ENCODE measurements at regions not wholly inside any gene's neighbourhood (a gene's known extent, or its start where the extent isn't known, plus 50 kb on each side); places are given as distances from the start of the nearest gene placed in this dataset.

DNA sequence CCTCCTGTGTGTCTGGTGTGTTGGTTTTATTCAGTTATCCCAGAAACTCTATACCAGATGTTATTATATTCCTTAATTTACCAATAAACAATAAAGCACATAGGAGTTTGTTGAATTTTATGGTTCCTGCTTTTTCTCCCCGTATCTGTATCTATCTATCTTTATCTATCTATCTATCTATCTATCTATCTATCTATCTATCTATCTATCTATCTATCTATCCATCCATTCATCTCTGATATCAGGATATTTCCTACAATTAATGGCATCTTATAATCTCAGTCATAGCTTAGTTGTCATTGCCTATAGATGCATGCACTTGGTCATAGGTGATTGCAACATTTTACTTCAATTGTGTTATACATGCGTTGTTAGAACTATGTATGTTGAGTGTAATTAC lies 500.2 kb upstream of the ZEB2 start:
- Histone ChIP-seq H4K20me1 (ENCODE audit: low read length) (no peaks in the 10 kb centered on the region), H3K9me2 (replicated peaks; ENCODE audit: low read length) (no peaks in the 10 kb centered on the region), H3K36me3 (ENCODE audit: low read depth, low read length) (no peaks in the 10 kb centered on the region), H3K79me2 (ENCODE audit: low read length) (no peaks in the 10 kb centered on the region), H3K27ac (ENCODE audit: low read length) (no peak overlapping the region), H3K27me3 (ENCODE audit: low read length) (no peaks in the 10 kb centered on the region), H3K9ac (ENCODE audit: low read length) (no peak overlapping the region), H3K4me3 (ENCODE audit: low read length) (no peak overlapping the region), H3K9me3 (ENCODE audit: low read length) (no peaks in the 10 kb centered on the region), H3F3A (ENCODE audit: low read length, unreplicated experiment) (no peaks in the 10 kb centered on the region), H3K4me2 (ENCODE audit: low read length) (no peak overlapping the region), H3K4me1 (ENCODE audit: insufficient read depth, low read length) (peaks cover 10% of the 10 kb centered on the region), H2AFZ (ENCODE audit: low read length) (no peak overlapping the region)
- ChIA-PET CTCF (no interaction called here), POLR2A (ENCODE audit: unreplicated experiment) (no interaction called here)
- TF ChIP-seq CTCF (conservative IDR thresholded peaks at IDR 0.05; ENCODE audit: low read depth, low read length) = no peak
- no peak for TF ChIP-seq EZH2 (IDR thresholded peaks at IDR 0.05; ENCODE audit: low read length, unreplicated experiment)
- no peak for TF ChIP-seq EZH2phosphoT487 (IDR thresholded peaks at IDR 0.05; ENCODE audit: borderline replicate concordance, low read length)
- BruUV-seq (replicated peaks) = no TSS peak
- ATAC-seq = no peak
- no peak for DNase-seq
- intact Hi-C loops (cut with micrococcal nuclease) = no loop called here

DNA sequence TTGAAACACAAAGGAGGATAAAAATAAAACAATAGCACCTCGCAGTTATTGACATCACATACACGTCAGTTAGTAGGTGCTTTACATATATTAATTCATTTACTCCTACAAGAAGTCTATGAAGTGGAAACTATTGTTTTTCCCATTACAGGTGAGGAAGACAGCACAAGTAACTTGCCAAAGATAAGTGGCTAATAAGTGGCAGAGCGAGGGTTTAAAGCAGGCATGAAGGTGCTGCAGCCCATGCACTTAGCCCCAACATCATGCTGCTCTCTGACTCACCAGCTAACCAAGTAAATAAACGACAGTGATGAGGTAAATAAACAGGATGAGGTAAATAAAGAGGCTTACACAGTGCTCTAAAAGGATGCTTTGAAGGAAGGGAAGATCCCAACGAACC lies 498.6 kb upstream of the ZEB2 start:
- ChIA-PET CTCF (no interaction called here), POLR2A (ENCODE audit: unreplicated experiment) (no interaction called here)
- H4K20me1 ChIP-seq (ENCODE audit: low read length) = no peaks in the 10 kb centered on the region
- DNase-seq (peak; percentile 33), ATAC-seq (peak; percentile 48)
- no peaks in the 10 kb centered on the region for H3F3A ChIP-seq (ENCODE audit: low read length, unreplicated experiment)
- H3K36me3 ChIP-seq (ENCODE audit: low read depth, low read length) = no peaks in the 10 kb centered on the region
- BruUV-seq (replicated peaks) = no TSS peak
- no peaks in the 10 kb centered on the region for H3K27me3 ChIP-seq (ENCODE audit: low read length)
- no peak overlapping the region for H2AFZ ChIP-seq (ENCODE audit: low read length)
- intact Hi-C loops (cut with micrococcal nuclease) = no loop called here
- H3K4me2 ChIP-seq (ENCODE audit: low read length) = no peak overlapping the region
- H3K79me2 ChIP-seq (ENCODE audit: low read length) = no peaks in the 10 kb centered on the region
- H3K9ac ChIP-seq (ENCODE audit: low read length) = no peak overlapping the region
- TF ChIP-seq EZH2phosphoT487 (IDR thresholded peaks at IDR 0.05; ENCODE audit: borderline replicate concordance, low read length) = no peak
- TF ChIP-seq CTCF (conservative IDR thresholded peaks at IDR 0.05; ENCODE audit: low read depth, low read length) = no peak
- no peak for TF ChIP-seq EZH2 (IDR thresholded peaks at IDR 0.05; ENCODE audit: low read length, unreplicated experiment)
- H3K4me3 ChIP-seq (ENCODE audit: low read length) = no peak overlapping the region
- H3K4me1 ChIP-seq (ENCODE audit: insufficient read depth, low read length) = peaks cover 10% of the 10 kb centered on the region
- H3K9me3 ChIP-seq (ENCODE audit: low read length) = no peaks in the 10 kb centered on the region
- H3K9me2 ChIP-seq (replicated peaks; ENCODE audit: low read length) = no peaks in the 10 kb centered on the region
- no peak overlapping the region for H3K27ac ChIP-seq (ENCODE audit: low read length)

GRCh38 chr2:145017149-145017548 lies 497.2 kb upstream of the ZEB2 start:
- ChIA-PET CTCF (no interaction called here), POLR2A (ENCODE audit: unreplicated experiment) (no interaction called here)
- H3K4me2 ChIP-seq (ENCODE audit: low read length) = no peak overlapping the region
- intact Hi-C loops (cut with micrococcal nuclease) = no loop called here
- DNase-seq (no peak), ATAC-seq (no peak)
- no peaks in the 10 kb centered on the region for H3K9me3 ChIP-seq (ENCODE audit: low read length)
- H3K9ac ChIP-seq (ENCODE audit: low read length) = no peak overlapping the region
- no TSS peak for BruUV-seq (replicated peaks)
- TF ChIP-seq EZH2 (IDR thresholded peaks at IDR 0.05; ENCODE audit: low read length, unreplicated experiment) = no peak
- no peak for TF ChIP-seq EZH2phosphoT487 (IDR thresholded peaks at IDR 0.05; ENCODE audit: borderline replicate concordance, low read length)
- no peak for TF ChIP-seq CTCF (conservative IDR thresholded peaks at IDR 0.05; ENCODE audit: low read depth, low read length)
- H3K9me2 ChIP-seq (replicated peaks; ENCODE audit: low read length) = no peaks in the 10 kb centered on the region
- no peaks in the 10 kb centered on the region for H3F3A ChIP-seq (ENCODE audit: low read length, unreplicated experiment)
- no peaks in the 10 kb centered on the region for H3K27me3 ChIP-seq (ENCODE audit: low read length)
- H3K4me3 ChIP-seq (ENCODE audit: low read length) = no peak overlapping the region
- no peaks in the 10 kb centered on the region for H3K79me2 ChIP-seq (ENCODE audit: low read length)
- H3K27ac ChIP-seq (ENCODE audit: low read length) = no peak overlapping the region
- H2AFZ ChIP-seq (ENCODE audit: low read length) = no peak overlapping the region
- H3K4me1 ChIP-seq (ENCODE audit: insufficient read depth, low read length) = peaks cover 20% of the 10 kb centered on the region
- H4K20me1 ChIP-seq (ENCODE audit: low read length) = no peaks in the 10 kb centered on the region
- H3K36me3 ChIP-seq (ENCODE audit: low read depth, low read length) = no peaks in the 10 kb centered on the region

Data from PC-3 (cell line).